ENCODE measurements at regions not wholly inside any gene's neighbourhood (a gene's known extent, or its start where the extent isn't known, plus 50 kb on each side); places are given as distances from the start of the nearest gene placed in this dataset.
"Not testable (repeated sequence)": the region's sequence is repeated elsewhere in the genome, so short reads cannot be mapped to it uniquely, and the experiment has no call there.

- TF ChIP-seq CTCF (IDR thresholded peaks at IDR 0.05; ENCODE audit: insufficient read depth, low read length); SPI1 (IDR thresholded peaks at IDR 0.05; ENCODE audit: borderline replicate concordance, low read depth); POLR2AphosphoS5 (IDR thresholded peaks at IDR 0.05; ENCODE audit: low read depth); GABPA (IDR thresholded peaks at IDR 0.05; ENCODE audit: low read depth): not testable (repeated sequence)
- TF ChIP-seq, protein P1, sequence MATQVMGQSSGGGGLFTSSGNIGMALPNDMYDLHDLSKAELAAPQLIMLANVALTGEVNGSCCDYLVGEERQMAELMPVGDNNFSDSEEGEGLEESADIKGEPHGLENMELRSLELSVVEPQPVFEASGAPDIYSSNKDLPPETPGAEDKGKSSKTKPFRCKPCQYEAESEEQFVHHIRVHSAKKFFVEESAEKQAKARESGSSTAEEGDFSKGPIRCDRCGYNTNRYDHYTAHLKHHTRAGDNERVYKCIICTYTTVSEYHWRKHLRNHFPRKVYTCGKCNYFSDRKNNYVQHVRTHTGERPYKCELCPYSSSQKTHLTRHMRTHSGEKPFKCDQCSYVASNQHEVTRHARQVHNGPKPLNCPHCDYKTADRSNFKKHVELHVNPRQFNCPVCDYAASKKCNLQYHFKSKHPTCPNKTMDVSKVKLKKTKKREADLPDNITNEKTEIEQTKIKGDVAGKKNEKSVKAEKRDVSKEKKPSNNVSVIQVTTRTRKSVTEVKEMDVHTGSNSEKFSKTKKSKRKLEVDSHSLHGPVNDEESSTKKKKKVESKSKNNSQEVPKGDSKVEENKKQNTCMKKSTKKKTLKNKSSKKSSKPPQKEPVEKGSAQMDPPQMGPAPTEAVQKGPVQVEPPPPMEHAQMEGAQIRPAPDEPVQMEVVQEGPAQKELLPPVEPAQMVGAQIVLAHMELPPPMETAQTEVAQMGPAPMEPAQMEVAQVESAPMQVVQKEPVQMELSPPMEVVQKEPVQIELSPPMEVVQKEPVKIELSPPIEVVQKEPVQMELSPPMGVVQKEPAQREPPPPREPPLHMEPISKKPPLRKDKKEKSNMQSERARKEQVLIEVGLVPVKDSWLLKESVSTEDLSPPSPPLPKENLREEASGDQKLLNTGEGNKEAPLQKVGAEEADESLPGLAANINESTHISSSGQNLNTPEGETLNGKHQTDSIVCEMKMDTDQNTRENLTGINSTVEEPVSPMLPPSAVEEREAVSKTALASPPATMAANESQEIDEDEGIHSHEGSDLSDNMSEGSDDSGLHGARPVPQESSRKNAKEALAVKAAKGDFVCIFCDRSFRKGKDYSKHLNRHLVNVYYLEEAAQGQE (IDR thresholded peaks at IDR 0.05; ENCODE audit: insufficient replicate concordance, low read depth) = not testable (repeated sequence)
These were observed 837.0 kb downstream of the EPHA3 start for GRCh38 chr3:89944461-89944860.
